ENCODE measurements at regions not wholly inside any gene's neighbourhood (a gene's known extent, or its start where the extent isn't known, plus 50 kb on each side); places are given as distances from the start of the nearest gene placed in this dataset.
"Not testable (repeated sequence)": the region's sequence is repeated elsewhere in the genome, so short reads cannot be mapped to it uniquely, and the experiment has no call there.

- not testable (repeated sequence) for TF ChIP-seq CTCF (IDR thresholded peaks at IDR 0.05 in 8 of 11, conservative IDR thresholded peaks at IDR 0.05 in 3 of 11); POLR2A (IDR thresholded peaks at IDR 0.05); POLR2AphosphoS5 (IDR thresholded peaks at IDR 0.05)
Observed at GRCh38 chr16:60126115-60126514, 1392.0 kb upstream of the GOT2 start.
